ENCODE measurements at regions not wholly inside any gene's neighbourhood (a gene's known extent, or its start where the extent isn't known, plus 50 kb on each side); places are given as distances from the start of the nearest gene placed in this dataset.

- ChIA-PET CTCF (no interaction called here), POLR2A (no interaction called here)
- Mint-ChIP-seq H3K36me3 (ENCODE audit: low read depth) (no peaks in the 10 kb centered on the region), H3K4me1 (ENCODE audit: low read depth) (no peaks in the 10 kb centered on the region), H3K9me3 (no peaks in the 10 kb centered on the region), H3K27me3 (no peaks in the 10 kb centered on the region), H3K27ac (no peak overlapping the region), H3K4me3 (no peak overlapping the region)
- Histone ChIP-seq H3K27ac (ENCODE audit: low read depth in 1 of 2, low read length in 2 of 2) (no peak overlapping the region), H3K4me1 (ENCODE audit: insufficient read depth, low read length) (no peaks in the 10 kb centered on the region), H3K4me3 (ENCODE audit: low read length) (no peak overlapping the region), H3K27me3 (ENCODE audit: control insufficient read depth in 1 of 2, insufficient read depth in 2 of 2, low read length in 2 of 2) (no peaks in the 10 kb centered on the region), H3K9me3 (ENCODE audit: control insufficient read depth in 1 of 2, insufficient read depth in 1 of 2, low read length in 2 of 2) (no peaks in the 10 kb centered on the region), H3K36me3 (ENCODE audit: insufficient read depth, low read length) (no peaks in the 10 kb centered on the region)
- TF ChIP-seq CTCF (IDR thresholded peaks at IDR 0.05), result no peak
- intact Hi-C loops (cut with DNase I, micrococcal nuclease), result no loop called here
- DNase-seq, result no peak
- no peak for ATAC-seq (ENCODE audit: poor library complexity)
Measured at GRCh38 chr1:232451506-232451905, 178.4 kb downstream of the SIPA1L2 start.

- ChIA-PET CTCF (no interaction called here), POLR2A (no interaction called here)
- Mint-ChIP-seq H3K36me3 (ENCODE audit: low read depth) (no peaks in the 10 kb centered on the region), H3K4me1 (ENCODE audit: low read depth) (no peaks in the 10 kb centered on the region), H3K9me3 (no peaks in the 10 kb centered on the region), H3K27me3 (no peaks in the 10 kb centered on the region), H3K27ac (no peak overlapping the region), H3K4me3 (no peak overlapping the region)
- no peaks in the 10 kb centered on the region for H3K9me3 ChIP-seq (ENCODE audit: control insufficient read depth in 1 of 2, insufficient read depth in 1 of 2, low read length in 2 of 2)
- no peaks in the 10 kb centered on the region for H3K36me3 ChIP-seq (ENCODE audit: insufficient read depth, low read length)
- DNase-seq, result no peak
- intact Hi-C loops (cut with DNase I, micrococcal nuclease), result no loop called here
- H3K27ac ChIP-seq (ENCODE audit: low read depth in 1 of 2, low read length in 2 of 2), result no peak overlapping the region
- no peak for TF ChIP-seq CTCF (IDR thresholded peaks at IDR 0.05)
- H3K4me3 ChIP-seq (ENCODE audit: low read length), result no peak overlapping the region
- no peaks in the 10 kb centered on the region for H3K4me1 ChIP-seq (ENCODE audit: insufficient read depth, low read length)
- ATAC-seq (ENCODE audit: poor library complexity), result no peak
- no peaks in the 10 kb centered on the region for H3K27me3 ChIP-seq (ENCODE audit: control insufficient read depth in 1 of 2, insufficient read depth in 2 of 2, low read length in 2 of 2)
Measured at GRCh38 chr1:232450615-232451014, 179.3 kb downstream of the SIPA1L2 start.

GRCh38 chr1:232447125-232447524 is 182.8 kb downstream of the SIPA1L2 start:
- no peaks in the 10 kb centered on the region for H3K9me3 ChIP-seq (ENCODE audit: control insufficient read depth in 1 of 2, insufficient read depth in 1 of 2, low read length in 2 of 2)
- Mint-ChIP-seq H3K9me3 (no peaks in the 10 kb centered on the region), H3K27me3 (no peaks in the 10 kb centered on the region), H3K36me3 (ENCODE audit: low read depth) (no peaks in the 10 kb centered on the region), H3K27ac (no peak overlapping the region), H3K4me3 (no peak overlapping the region), H3K4me1 (ENCODE audit: low read depth) (no peaks in the 10 kb centered on the region)
- ChIA-PET CTCF (no interaction called here), POLR2A (no interaction called here)
- ATAC-seq (ENCODE audit: poor library complexity) (no peak), DNase-seq (no peak)
- TF ChIP-seq CTCF (IDR thresholded peaks at IDR 0.05), result no peak
- intact Hi-C loops (cut with DNase I, micrococcal nuclease), result no loop called here
- no peak overlapping the region for H3K4me3 ChIP-seq (ENCODE audit: low read length)
- no peaks in the 10 kb centered on the region for H3K27me3 ChIP-seq (ENCODE audit: control insufficient read depth in 1 of 2, insufficient read depth in 2 of 2, low read length in 2 of 2)
- no peaks in the 10 kb centered on the region for H3K36me3 ChIP-seq (ENCODE audit: insufficient read depth, low read length)
- H3K4me1 ChIP-seq (ENCODE audit: insufficient read depth, low read length), result no peaks in the 10 kb centered on the region
- no peak overlapping the region for H3K27ac ChIP-seq (ENCODE audit: low read depth in 1 of 2, low read length in 2 of 2)
